ENCODE measurements at regions not wholly inside any gene's neighbourhood (a gene's known extent, or its start where the extent isn't known, plus 50 kb on each side); places are given as distances from the start of the nearest gene placed in this dataset.

DNA sequence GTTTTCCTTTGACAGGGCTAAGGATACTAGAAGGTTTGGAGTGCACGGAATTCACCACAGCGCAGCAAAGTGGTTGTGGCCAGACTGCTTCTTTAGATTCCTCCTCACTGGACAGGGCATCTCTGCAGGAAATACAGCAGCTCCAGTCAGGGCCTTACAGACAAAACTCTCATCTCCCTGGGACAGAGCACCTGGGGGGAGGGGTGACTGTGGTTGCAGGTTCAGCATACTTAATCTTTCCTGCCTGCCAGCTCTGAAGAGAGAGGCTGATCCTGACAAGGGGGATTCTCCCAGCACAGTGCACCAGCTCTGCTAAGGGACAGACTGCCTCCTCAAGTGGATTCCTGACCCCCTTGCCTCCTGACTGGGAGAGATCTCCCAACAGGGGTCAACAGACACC is 1257.9 kb downstream of the NXPH1 start:
- no peak overlapping the region for H3K27ac Mint-ChIP-seq
- no peak overlapping the region for H3K4me3 Mint-ChIP-seq

DNA sequence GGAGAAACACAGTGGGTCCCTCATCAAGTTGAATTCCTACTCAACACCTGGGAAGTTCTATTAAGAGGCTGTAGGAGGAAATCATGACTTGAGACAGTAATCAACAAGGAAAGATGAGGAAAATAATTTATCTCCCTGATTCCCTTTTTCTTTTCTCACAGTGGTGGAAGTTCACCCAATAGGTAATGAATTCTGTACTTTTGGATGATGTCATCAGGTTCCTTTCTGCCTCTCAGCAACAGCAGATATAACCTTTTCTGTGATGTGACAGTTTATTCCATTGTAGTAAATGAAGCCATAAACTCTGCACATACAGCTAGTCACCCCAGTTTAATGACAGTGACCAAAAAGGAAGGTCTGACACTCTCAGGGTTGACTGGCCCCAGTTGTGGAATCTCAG is 1265.0 kb downstream of the NXPH1 start:
- Mint-ChIP-seq H3K27ac (no peak overlapping the region), H3K9me3 (peaks cover 6% of the 10 kb centered on the region), H3K36me3 (ENCODE audit: low read depth) (no peaks in the 10 kb centered on the region), H3K27me3 (ENCODE audit: low read depth) (no peaks in the 10 kb centered on the region), H3K4me1 (no peaks in the 10 kb centered on the region), H3K4me3 (no peak overlapping the region)
- TF ChIP-seq, protein P1, sequence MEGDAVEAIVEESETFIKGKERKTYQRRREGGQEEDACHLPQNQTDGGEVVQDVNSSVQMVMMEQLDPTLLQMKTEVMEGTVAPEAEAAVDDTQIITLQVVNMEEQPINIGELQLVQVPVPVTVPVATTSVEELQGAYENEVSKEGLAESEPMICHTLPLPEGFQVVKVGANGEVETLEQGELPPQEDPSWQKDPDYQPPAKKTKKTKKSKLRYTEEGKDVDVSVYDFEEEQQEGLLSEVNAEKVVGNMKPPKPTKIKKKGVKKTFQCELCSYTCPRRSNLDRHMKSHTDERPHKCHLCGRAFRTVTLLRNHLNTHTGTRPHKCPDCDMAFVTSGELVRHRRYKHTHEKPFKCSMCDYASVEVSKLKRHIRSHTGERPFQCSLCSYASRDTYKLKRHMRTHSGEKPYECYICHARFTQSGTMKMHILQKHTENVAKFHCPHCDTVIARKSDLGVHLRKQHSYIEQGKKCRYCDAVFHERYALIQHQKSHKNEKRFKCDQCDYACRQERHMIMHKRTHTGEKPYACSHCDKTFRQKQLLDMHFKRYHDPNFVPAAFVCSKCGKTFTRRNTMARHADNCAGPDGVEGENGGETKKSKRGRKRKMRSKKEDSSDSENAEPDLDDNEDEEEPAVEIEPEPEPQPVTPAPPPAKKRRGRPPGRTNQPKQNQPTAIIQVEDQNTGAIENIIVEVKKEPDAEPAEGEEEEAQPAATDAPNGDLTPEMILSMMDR (IDR thresholded peaks at IDR 0.05; ENCODE audit: unreplicated experiment in 3 of 3) = no peak

More for the DNA sequence above, 1257.9 kb downstream of the NXPH1 start:
- Mint-ChIP-seq H3K36me3 (ENCODE audit: low read depth) (peaks cover 3% of the 10 kb centered on the region), H3K4me1 (no peaks in the 10 kb centered on the region), H3K9me3 (peaks cover 14% of the 10 kb centered on the region), H3K27me3 (ENCODE audit: low read depth) (peaks cover 5% of the 10 kb centered on the region)
- TF ChIP-seq, protein P1 (IDR thresholded peaks at IDR 0.05; ENCODE audit: unreplicated experiment in 3 of 3) = no peak

DNA sequence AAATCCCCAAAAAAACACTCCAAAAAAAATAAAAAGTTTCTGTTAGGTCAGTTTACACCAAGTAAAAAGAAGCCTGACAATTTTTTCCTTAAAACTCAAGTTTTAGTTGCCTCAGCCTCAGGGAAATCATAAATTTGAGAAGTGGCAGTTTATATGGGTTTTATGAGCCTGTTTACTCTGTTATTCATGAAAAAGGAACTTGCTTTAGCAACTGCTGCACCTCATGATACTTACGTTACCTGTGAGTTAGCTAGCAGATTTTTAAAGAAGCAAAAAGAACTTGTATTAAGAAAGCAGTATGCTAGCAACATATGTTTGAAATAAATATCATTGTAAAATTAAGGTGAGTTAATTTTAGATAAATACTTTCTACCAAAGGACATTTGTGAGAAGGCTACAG is 1264.5 kb upstream of the PHF14 start:
- Mint-ChIP-seq H3K27me3 (ENCODE audit: low read depth) (no peaks in the 10 kb centered on the region), H3K4me1 (no peaks in the 10 kb centered on the region), H3K27ac (no peak overlapping the region), H3K4me3 (no peak overlapping the region), H3K36me3 (ENCODE audit: low read depth) (no peaks in the 10 kb centered on the region), H3K9me3 (no peaks in the 10 kb centered on the region)
- TF ChIP-seq, protein P1 (IDR thresholded peaks at IDR 0.05; ENCODE audit: unreplicated experiment in 3 of 3) = no peak

DNA sequence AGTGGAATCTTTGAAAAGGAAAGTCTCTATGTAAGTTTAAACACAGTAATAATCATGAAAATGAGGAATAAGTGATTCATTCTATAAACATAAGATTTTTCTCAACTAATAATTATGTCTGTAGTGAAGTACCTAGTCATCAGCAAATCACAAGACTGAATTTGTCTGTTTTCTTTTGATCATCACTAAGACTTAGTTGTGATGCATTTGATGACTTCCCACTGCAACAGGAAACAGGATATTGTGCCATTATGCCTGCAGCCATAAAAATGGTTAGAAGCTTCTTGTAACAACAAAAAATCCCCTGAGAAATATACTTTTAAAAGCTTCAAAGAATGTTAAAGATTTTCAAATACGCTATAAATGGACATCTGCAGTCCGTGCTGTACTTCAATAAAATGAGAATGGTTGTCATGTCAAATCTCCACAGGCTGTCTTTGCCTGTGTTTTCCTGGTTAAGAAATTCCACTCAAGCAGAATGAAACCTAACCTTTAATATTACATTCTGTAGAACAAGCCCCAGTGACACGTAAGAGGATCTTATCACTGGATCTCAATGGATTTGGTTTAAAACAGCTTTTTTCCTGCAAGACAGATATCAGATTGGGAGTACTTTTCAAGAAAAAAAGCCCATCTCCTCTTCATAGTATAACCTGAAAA is 1262.3 kb upstream of the PHF14 start:
- Mint-ChIP-seq H3K4me3 (no peak overlapping the region), H3K9me3 (no peaks in the 10 kb centered on the region), H3K36me3 (ENCODE audit: low read depth) (no peaks in the 10 kb centered on the region), H3K27me3 (ENCODE audit: low read depth) (no peaks in the 10 kb centered on the region), H3K4me1 (no peaks in the 10 kb centered on the region), H3K27ac (peak overlapping the region in 1 of 3 experiments; percentile 9)
- TF ChIP-seq, protein P1 (IDR thresholded peaks at IDR 0.05; ENCODE audit: unreplicated experiment in 3 of 3) = no peak

DNA sequence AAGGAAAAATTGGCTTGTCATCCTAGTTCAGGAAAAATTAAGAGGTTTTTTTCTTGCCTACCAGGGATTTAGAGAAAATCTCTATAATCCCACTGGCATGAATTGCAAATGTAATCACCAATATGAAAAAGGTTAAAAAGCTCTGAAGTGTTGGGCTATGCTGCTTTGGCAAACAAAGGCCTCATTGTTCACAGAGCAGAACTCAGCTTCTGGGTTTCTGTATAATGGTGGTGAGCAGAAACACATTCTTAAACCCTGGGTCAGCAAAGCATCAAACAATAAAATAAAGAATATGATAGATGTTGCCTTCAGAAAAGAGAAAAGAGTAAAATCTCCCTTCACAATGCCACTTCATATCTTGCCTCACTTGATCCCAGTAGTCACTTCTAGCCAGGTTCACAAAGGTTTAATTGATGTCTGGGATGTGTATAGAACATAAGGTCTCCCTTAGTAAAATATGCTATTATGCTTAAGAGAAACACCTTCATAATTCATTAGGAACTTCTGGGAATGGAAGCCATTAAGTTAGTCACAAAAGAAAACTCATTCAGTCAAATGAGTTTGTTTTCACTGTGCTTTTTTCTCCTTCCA is 1255.5 kb upstream of the PHF14 start:
- no peak overlapping the region for H3K4me3 Mint-ChIP-seq
- no peaks in the 10 kb centered on the region for H3K27me3 Mint-ChIP-seq (ENCODE audit: low read depth)
- H3K9me3 Mint-ChIP-seq = no peaks in the 10 kb centered on the region
- TF ChIP-seq, protein P1 (IDR thresholded peaks at IDR 0.05; ENCODE audit: unreplicated experiment in 3 of 3) = no peak
- no peaks in the 10 kb centered on the region for H3K36me3 Mint-ChIP-seq (ENCODE audit: low read depth)
- H3K27ac Mint-ChIP-seq = peak overlapping the region in 1 of 3 experiments; percentile 37
- H3K4me1 Mint-ChIP-seq = no peaks in the 10 kb centered on the region

DNA sequence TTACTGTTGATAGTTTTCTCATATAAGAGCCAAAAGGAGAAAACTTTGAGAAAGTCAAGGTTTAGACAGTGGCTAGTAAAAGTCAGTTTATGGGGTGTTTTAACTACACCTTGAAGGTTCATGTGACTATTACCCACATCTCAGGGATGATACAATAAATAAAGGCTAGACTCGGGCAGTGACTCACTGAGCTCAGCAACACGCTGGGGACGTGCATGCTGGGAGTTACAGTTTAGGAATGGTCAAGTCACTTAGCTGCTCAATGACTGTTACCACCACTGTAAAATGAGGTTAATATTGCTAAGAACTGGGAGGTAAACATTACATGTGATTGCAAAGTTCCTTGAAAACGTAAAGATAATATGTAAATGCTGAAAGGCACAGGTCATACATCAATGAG is 1254.4 kb upstream of the PHF14 start:
- H3K27me3 Mint-ChIP-seq (ENCODE audit: low read depth) = no peaks in the 10 kb centered on the region
- TF ChIP-seq, protein P1 (IDR thresholded peaks at IDR 0.05; ENCODE audit: unreplicated experiment in 3 of 3) = no peak
- H3K27ac Mint-ChIP-seq = no peak overlapping the region
- no peaks in the 10 kb centered on the region for H3K36me3 Mint-ChIP-seq (ENCODE audit: low read depth)
- no peak overlapping the region for H3K4me3 Mint-ChIP-seq
- H3K4me1 Mint-ChIP-seq = no peaks in the 10 kb centered on the region
- no peaks in the 10 kb centered on the region for H3K9me3 Mint-ChIP-seq
